Psoas muscle (tissue), 7 donors: ENCODE measurements at regions not wholly inside any gene's neighbourhood (a gene's known extent, or its start where the extent isn't known, plus 50 kb on each side); places are given as distances from the start of the nearest gene placed in this dataset.

ENCODE experiments used
- ATAC-seq, 4 donors: fragments of 200-7000 bp; cut with Tn5 transposase; one replicate each; pipeline ENCODE4 v1.9.1; 2020; ENCODE audit warnings: moderate library complexity in 3 of 4, mild to moderate bottlenecking in 2 of 4
- DNase-seq, 2 donors: peaks; one replicate each; pipeline ENCODE4 v3.0.0-alpha.2; 2020
- H3K27ac ChIP-seq: fragments of 200-600 bp; one replicate; pipeline ENCODE4 v1.8.0; 2022
- H3K27me3 ChIP-seq, 3 donors: fragments of 200-600 bp in 1 of 3; one replicate each; pipeline versions ENCODE4 v1.6.1 to v1.8.0; 2013 to 2022; ENCODE audit warnings: low read length in 2 of 3, mild to moderate bottlenecking in 2 of 3, moderate library complexity in 1 of 3; ENCODE audit not compliant: insufficient read depth in 3 of 3
- H3K36me3 ChIP-seq, 2 donors: fragments of 200-600 bp in 1 of 2; one replicate each; pipeline versions ENCODE4 v1.6.1 to v1.8.0; 2013 to 2022; ENCODE audit warnings: low read depth in 1 of 2, mild to moderate bottlenecking in 1 of 2, moderate library complexity in 1 of 2; ENCODE audit not compliant: insufficient read depth in 1 of 2
- H3K4me1 ChIP-seq: fragments of 200-600 bp; one replicate; pipeline ENCODE4 v1.8.0; 2022
- H3K4me3 ChIP-seq: fragments of 200-600 bp; one replicate; pipeline ENCODE4 v1.8.0; 2022; ENCODE audit warnings: mild to moderate bottlenecking
- H3K9me3 ChIP-seq: fragments of 200-600 bp; one replicate; pipeline ENCODE4 v1.8.0; 2022
- CTCF ChIP-seq: fragments of 200-600 bp; IDR thresholded peaks from one replicate; pipeline ENCODE4 v1.8.0; 2022; ENCODE audit warnings: antibody characterized with exemption
- WGBS, 3 donors: extraction: QIAGEN DNeasy Blood & Tissue Kit; methylation state at CpG; one replicate each; pipeline versions ENCODE4 v1.1.6 to v1.1.7; 2013; 5-methylcytosine and 5-hydroxymethylcytosine counted together
- intact Hi-C, 2 donors: fragments of 100-400 bp; cut with DNase I; formaldehyde crosslinking; loops; one replicate each; pipeline versions ENCODE4 v1.11.0 to v1.14.2; 2022
- donor health status: healthy with polysubstance abuse.
- donor health status: DM: no; HTN: no; CAD: no; lungs with moderate emphysema.
- donor health status: Bipolar disorder and iron deficiency.
- donor health status: healthy.
- donor health status: DM: yes; HTN: yes; CAD: no.
- donor health status: DM: no; HTN: no; CAD: no.
- donor health status: DM: yes; HTN: yes; CAD: no.

GRCh38 chr18:38984968-38985367, 1419.4 kb upstream of the CELF4 start:
- no peak for TF ChIP-seq CTCF
- Histone ChIP-seq H3K27ac (no peak overlapping the region), H3K9me3 (no peaks in the 10 kb centered on the region), H3K4me3 (no peak overlapping the region), H3K4me1 (no peaks in the 10 kb centered on the region), H3K36me3 (no peaks in the 10 kb centered on the region), H3K27me3 (no peaks in the 10 kb centered on the region)
- intact Hi-C loops: no loop called here
- no peak for DNase-seq
- no peak for ATAC-seq

- H3K4me1 ChIP-seq: no peaks in the 10 kb centered on the region
- H3K9me3 ChIP-seq: no peaks in the 10 kb centered on the region
- H3K27ac ChIP-seq: no peak overlapping the region
- H3K36me3 ChIP-seq: no peaks in the 10 kb centered on the region
- H3K27me3 ChIP-seq: no peaks in the 10 kb centered on the region
- DNase-seq (no peak), ATAC-seq (no peak)
- intact Hi-C loops: no loop called here
- WGBS, 3 donors: 77 to 81% (median 81%) methylated on average over 1 of the region's 1 CpG
- no peak overlapping the region for H3K4me3 ChIP-seq
- no peak for TF ChIP-seq CTCF
Measured at GRCh38 chr18:38982072-38982471, 1416.5 kb upstream of the CELF4 start.

GRCh38 chr18:38981389-38981788, 1415.8 kb upstream of the CELF4 start:
- Histone ChIP-seq H3K27ac (no peak overlapping the region), H3K9me3 (no peaks in the 10 kb centered on the region), H3K27me3 (no peaks in the 10 kb centered on the region), H3K4me3 (no peak overlapping the region), H3K4me1 (no peaks in the 10 kb centered on the region), H3K36me3 (no peaks in the 10 kb centered on the region)
- 3% methylated on average over 2 of the region's 2 CpGs for WGBS, 3 donors
- no peak for DNase-seq
- TF ChIP-seq CTCF: no peak
- intact Hi-C loops: no loop called here
- ATAC-seq: no peak

- ATAC-seq (no peak), DNase-seq (no peak)
- intact Hi-C loops: no loop called here
- H3K4me3 ChIP-seq: no peak overlapping the region
- H3K27me3 ChIP-seq: no peaks in the 10 kb centered on the region
- H3K4me1 ChIP-seq: no peaks in the 10 kb centered on the region
- no peak overlapping the region for H3K27ac ChIP-seq
- H3K9me3 ChIP-seq: no peaks in the 10 kb centered on the region
- no peaks in the 10 kb centered on the region for H3K36me3 ChIP-seq
- no peak for TF ChIP-seq CTCF
Measured at GRCh38 chr18:38980420-38980819, 1414.8 kb upstream of the CELF4 start.

GRCh38 chr18:38972571-38972970, 1407.0 kb upstream of the CELF4 start:
- 86 to 93% (median 86%) methylated on average over 1 of the region's 1 CpG for WGBS, 3 donors
- DNase-seq (no peak), ATAC-seq (no peak)
- intact Hi-C loops: no loop called here
- H3K36me3 ChIP-seq: no peaks in the 10 kb centered on the region
- H3K27ac ChIP-seq: no peak overlapping the region
- no peak for TF ChIP-seq CTCF
- no peak overlapping the region for H3K4me3 ChIP-seq
- H3K27me3 ChIP-seq: no peaks in the 10 kb centered on the region
- H3K9me3 ChIP-seq: peaks cover 13% of the 10 kb centered on the region
- no peaks in the 10 kb centered on the region for H3K4me1 ChIP-seq
